Prostate gland (tissue), 2 donors: ENCODE measurements at regions not wholly inside any gene's neighbourhood (a gene's known extent, or its start where the extent isn't known, plus 50 kb on each side); places are given as distances from the start of the nearest gene placed in this dataset.

Experiments
- DNase-seq: peaks from one replicate; pipeline ENCODE4 v3.0.0-alpha.2; 2019; ENCODE audit warnings: low spot score
- H3K27ac ChIP-seq, 2 donors: fragments of 200-600 bp; sonication (generic); 2 replicates each; pipeline ENCODE4 v1.5.1; 2017 to 2019
- H3K27me3 ChIP-seq: fragments of 200-600 bp; sonication (generic); replicated peaks from 2 replicates; pipeline ENCODE4 v1.5.1; 2019; ENCODE audit not compliant: insufficient read depth
- H3K36me3 ChIP-seq, 2 donors: fragments of 200-600 bp; sonication (generic); 1 replicate in 1 of 2; 2 replicates in 1 of 2; pipeline versions ENCODE4 v1.5.1 to v1.8.1; 2017 to 2019
- H3K4me1 ChIP-seq: fragments of 200-600 bp; sonication (generic); replicated peaks from 2 replicates; pipeline ENCODE4 v1.5.1; 2019
- H3K4me3 ChIP-seq, 2 donors: fragments of 200-600 bp; sonication (generic); 2 replicates each; pipeline ENCODE4 v1.5.1; 2017 to 2019
- H3K9me3 ChIP-seq: fragments of 200-600 bp; sonication (generic); 2 replicates; pipeline ENCODE4 v1.5.1; 2017
- POLR2A ChIP-seq: fragments of 450-650 bp; IDR thresholded peaks from one replicate; pipeline ENCODE4 v1.6.1; 2016; ENCODE audit warnings: antibody characterized with exemption, mild to moderate bottlenecking
- POLR2AphosphoS5 ChIP-seq: sonication (generic); formaldehyde crosslinking; IDR thresholded peaks from one replicate; pipeline ENCODE4 v1.6.1; 2017; ENCODE audit warnings: antibody characterized with exemption
- WGBS: methylation state at CpG from one replicate; pipeline ENCODE4 v1.1.5; 2018; 5-methylcytosine and 5-hydroxymethylcytosine counted together
- intact Hi-C: fragments of 100-400 bp; cut with DNase I; formaldehyde crosslinking; loops from one replicate; pipeline ENCODE4 v1.14.2; 2022
- TF ChIP-seq, protein P1 (sequence below), 4 experiments: fragments of 200-600 bp in 2 of 4; fragments of 450-650 bp in 2 of 4; sonication (generic) in 2 of 4; IDR thresholded peaks; 1 replicate in 3 of 4; 2 replicates in 1 of 4; pipeline ENCODE4 v1.5.1; 2016 to 2019; ENCODE audit warnings: antibody characterized with exemption in 4 of 4, mild to moderate bottlenecking in 2 of 4, moderate library complexity in 2 of 4

DNA sequence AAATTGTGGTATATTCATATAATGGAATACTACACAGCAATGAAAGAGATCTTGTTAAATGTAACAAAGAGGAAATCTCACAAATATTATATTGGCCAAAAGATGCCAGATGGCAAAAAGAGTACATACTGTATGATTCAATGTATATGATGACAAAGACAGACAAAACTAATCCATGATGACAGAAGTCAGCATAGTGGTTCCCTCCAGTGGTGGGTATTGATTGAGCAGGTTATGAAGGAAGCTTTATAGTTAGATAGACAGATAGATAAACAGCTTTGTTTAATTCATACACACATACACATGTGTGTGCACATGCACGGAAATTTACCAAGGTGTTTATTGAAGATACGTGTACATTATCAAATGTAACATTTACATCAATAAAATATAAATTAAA lies 74.4 kb upstream of the SMIM36 start:
- intact Hi-C loops: no loop called here
- Histone ChIP-seq H3K27ac (no peak overlapping the region), H3K4me3 (no peak overlapping the region), H3K27me3 (no peaks in the 10 kb centered on the region), H3K4me1 (no peaks in the 10 kb centered on the region), H3K36me3 (no peaks in the 10 kb centered on the region), H3K9me3 (no peaks in the 10 kb centered on the region)
- no peak for TF ChIP-seq POLR2A
- no peak for TF ChIP-seq POLR2AphosphoS5
- TF ChIP-seq, protein P1, sequence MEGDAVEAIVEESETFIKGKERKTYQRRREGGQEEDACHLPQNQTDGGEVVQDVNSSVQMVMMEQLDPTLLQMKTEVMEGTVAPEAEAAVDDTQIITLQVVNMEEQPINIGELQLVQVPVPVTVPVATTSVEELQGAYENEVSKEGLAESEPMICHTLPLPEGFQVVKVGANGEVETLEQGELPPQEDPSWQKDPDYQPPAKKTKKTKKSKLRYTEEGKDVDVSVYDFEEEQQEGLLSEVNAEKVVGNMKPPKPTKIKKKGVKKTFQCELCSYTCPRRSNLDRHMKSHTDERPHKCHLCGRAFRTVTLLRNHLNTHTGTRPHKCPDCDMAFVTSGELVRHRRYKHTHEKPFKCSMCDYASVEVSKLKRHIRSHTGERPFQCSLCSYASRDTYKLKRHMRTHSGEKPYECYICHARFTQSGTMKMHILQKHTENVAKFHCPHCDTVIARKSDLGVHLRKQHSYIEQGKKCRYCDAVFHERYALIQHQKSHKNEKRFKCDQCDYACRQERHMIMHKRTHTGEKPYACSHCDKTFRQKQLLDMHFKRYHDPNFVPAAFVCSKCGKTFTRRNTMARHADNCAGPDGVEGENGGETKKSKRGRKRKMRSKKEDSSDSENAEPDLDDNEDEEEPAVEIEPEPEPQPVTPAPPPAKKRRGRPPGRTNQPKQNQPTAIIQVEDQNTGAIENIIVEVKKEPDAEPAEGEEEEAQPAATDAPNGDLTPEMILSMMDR (IDR thresholded peaks at IDR 0.05): no peak
- 96% methylated on average over 2 of the region's 2 CpGs for WGBS
- DNase-seq: no peak

DNA sequence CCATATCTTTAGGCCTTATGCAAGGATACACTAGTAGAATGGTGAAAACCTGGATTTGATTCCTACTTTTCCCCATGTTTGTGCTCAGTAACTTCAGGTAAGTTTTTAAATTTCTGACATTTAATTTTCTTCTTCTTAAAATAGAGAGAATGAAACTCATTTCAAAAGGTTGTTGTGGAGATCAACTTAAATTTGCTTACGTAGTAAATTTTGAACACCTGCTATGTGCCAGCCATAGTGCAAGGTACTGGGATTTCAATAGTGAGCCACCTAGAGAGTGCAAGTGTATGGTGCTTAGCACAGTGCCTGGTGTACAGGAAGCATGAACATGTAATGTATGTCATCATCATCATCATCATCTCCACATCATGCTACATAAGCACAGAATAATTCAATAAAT lies 73.6 kb upstream of the SMIM36 start:
- no peaks in the 10 kb centered on the region for H3K9me3 ChIP-seq
- 95% methylated on average over 1 of the region's 1 CpG for WGBS
- intact Hi-C loops: no loop called here
- H3K4me3 ChIP-seq: no peak overlapping the region
- no peak overlapping the region for H3K27ac ChIP-seq
- TF ChIP-seq, protein P1 (IDR thresholded peaks at IDR 0.05): no peak
- no peak for TF ChIP-seq POLR2A
- no peak for TF ChIP-seq POLR2AphosphoS5
- no peaks in the 10 kb centered on the region for H3K27me3 ChIP-seq
- no peaks in the 10 kb centered on the region for H3K4me1 ChIP-seq
- no peak for DNase-seq
- H3K36me3 ChIP-seq: no peaks in the 10 kb centered on the region

DNA sequence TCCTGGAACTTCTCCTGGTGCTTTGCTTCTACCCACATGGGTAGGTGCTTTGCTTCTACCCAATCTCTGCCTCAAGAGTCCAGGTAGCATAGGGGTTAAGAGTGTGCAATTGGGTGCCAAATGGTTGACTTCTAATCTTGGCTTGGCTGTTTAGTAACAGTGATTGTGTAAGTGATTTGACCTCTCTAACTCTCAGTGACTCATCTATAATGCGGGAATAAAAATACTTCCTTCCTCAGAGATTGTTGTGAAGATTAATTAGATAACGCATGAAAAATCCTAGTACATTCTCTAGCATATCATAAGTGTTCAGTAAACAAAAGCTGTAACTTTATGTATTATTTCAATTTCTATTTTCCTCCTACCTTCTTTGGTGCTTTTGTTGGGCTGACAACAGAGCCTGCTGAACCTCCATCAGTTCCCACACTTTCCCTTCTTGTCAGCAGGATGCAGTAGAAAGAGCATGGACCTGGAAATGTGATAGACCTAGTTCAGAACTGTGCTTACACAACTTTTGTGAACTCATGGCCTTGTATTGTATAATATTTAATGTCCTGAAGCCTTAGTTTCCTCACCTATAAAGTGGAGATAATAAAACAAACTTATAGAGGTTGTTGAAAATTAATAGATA lies 72.9 kb upstream of the SMIM36 start:
- H3K9me3 ChIP-seq: no peaks in the 10 kb centered on the region
- no peaks in the 10 kb centered on the region for H3K27me3 ChIP-seq
- H3K4me1 ChIP-seq: no peaks in the 10 kb centered on the region
- WGBS: 40% methylated on average over 2 of the region's 2 CpGs
- H3K4me3 ChIP-seq: no peak overlapping the region
- no peaks in the 10 kb centered on the region for H3K36me3 ChIP-seq
- intact Hi-C loops: no loop called here
- TF ChIP-seq, protein P1 (IDR thresholded peaks at IDR 0.05): no peak
- no peak for TF ChIP-seq POLR2A
- no peak for TF ChIP-seq POLR2AphosphoS5
- DNase-seq: no peak
- H3K27ac ChIP-seq: no peak overlapping the region

DNA sequence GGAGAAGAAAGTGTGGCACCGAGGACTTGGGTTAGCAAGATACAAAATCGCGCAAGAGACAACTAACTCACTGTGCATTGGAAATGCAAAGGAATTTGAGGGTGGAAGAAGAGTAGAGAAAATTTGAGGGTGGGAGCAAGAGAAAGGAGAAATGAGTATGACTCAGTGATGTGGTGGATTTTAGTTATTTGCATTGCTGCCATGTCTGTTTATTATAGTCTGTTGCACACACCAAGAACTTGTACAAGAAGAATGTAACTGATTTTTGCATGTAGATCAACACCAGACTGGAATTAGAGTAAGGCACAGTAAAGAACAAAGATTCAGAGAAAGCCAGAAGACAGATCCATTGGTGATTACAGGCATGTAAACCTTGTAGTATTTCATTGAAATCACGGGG lies 71.6 kb upstream of the SMIM36 start:
- DNase-seq: no peak
- Histone ChIP-seq H3K36me3 (no peaks in the 10 kb centered on the region), H3K27ac (no peak overlapping the region), H3K4me1 (no peaks in the 10 kb centered on the region), H3K9me3 (no peaks in the 10 kb centered on the region), H3K4me3 (no peak overlapping the region), H3K27me3 (no peaks in the 10 kb centered on the region)
- intact Hi-C loops: no loop called here
- TF ChIP-seq, protein P1 (IDR thresholded peaks at IDR 0.05): no peak
- TF ChIP-seq POLR2A (no peak), POLR2AphosphoS5 (no peak)
- WGBS: 81% methylated on average over 4 of the region's 4 CpGs

DNA sequence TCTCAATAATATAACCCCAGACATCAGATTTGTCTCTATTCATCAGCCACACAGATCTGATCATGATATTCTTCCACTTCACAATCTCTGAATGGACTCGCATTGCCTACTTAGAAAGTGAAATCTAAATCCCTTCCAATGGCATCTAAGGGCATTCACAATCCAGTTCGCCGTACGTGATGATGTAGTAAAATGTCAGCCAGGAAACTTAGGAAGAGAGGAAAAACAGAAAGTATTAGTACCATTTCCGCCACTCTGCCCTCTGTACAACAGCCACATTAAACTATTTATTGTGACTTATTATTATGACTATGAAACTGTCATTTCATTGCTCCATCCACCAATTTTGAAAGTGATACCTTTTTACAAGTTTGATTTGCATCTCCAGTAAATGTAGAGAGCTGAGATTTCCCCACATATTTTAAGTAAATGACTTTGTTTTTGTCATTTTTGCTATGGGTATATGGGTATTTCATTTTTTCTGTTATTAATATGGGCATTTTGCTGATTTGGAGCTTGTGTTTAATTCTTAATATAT lies 69.4 kb upstream of the SMIM36 start:
- Histone ChIP-seq H3K4me3 (no peak overlapping the region), H3K9me3 (no peaks in the 10 kb centered on the region), H3K27me3 (no peaks in the 10 kb centered on the region), H3K27ac (no peak overlapping the region), H3K36me3 (no peaks in the 10 kb centered on the region), H3K4me1 (no peaks in the 10 kb centered on the region)
- 84% methylated on average over 5 of the region's 5 CpGs for WGBS
- DNase-seq: no peak
- intact Hi-C loops: no loop called here
- TF ChIP-seq, protein P1 (IDR thresholded peaks at IDR 0.05): no peak
- no peak for TF ChIP-seq POLR2A
